SK-N-SH (cell line): ENCODE measurements at regions not wholly inside any gene's neighbourhood (a gene's known extent, or its start where the extent isn't known, plus 50 kb on each side); places are given as distances from the start of the nearest gene placed in this dataset.

ENCODE experiments used
- CTCF ChIA-PET: fragments of 300-600, 350-600 bp; formaldehyde crosslinking; extraction: SDS; loops from one replicate; lab custom pipeline; 2021; lab: Yijun Ruan, JAX
- POLR2A ChIA-PET: fragments of 350-600 bp; sonication (Branson Sonifier 250); formaldehyde crosslinking; extraction: SDS; loops from one replicate; lab custom pipeline; 2020; ENCODE audit warnings: antibody characterized with exemption, inconsistent platforms; lab: Yijun Ruan, JAX
- DNase-seq: peaks from one replicate; pipeline ENCODE4 v3.0.0; 2012
- H2AFZ ChIP-seq: fragments of 200-600 bp; sonication (generic); 2 replicates; pipeline ENCODE4 v1.8.1; 2016; ENCODE audit warnings: antibody characterized with exemption, mild to moderate bottlenecking, low read depth
- H3F3A ChIP-seq: fragments of 200-600 bp; sonication (generic); replicated peaks from 2 replicates; pipeline ENCODE3; 2016; ENCODE audit warnings: antibody characterized with exemption, mild to moderate bottlenecking; ENCODE audit not compliant: insufficient read depth
- H3K27ac ChIP-seq, 2 experiments: fragments of 200-500 bp in 1 of 2; fragments of 200-600 bp in 1 of 2; sonication (Bioruptor generic) in 1 of 2; sonication (generic), shearing (Covaris generic) in 1 of 2; 2 replicates each; pipeline versions ENCODE4 v1.5.1 to v1.6.1; 2014 to 2016; ENCODE audit warnings: low read depth in 2 of 2, inconsistent platforms in 1 of 2, low read length in 1 of 2, mild to moderate bottlenecking in 1 of 2, mixed read lengths in 1 of 2
- H3K27me3 ChIP-seq: fragments of 200-600 bp; sonication (generic), shearing (Covaris generic); 2 replicates; pipeline ENCODE4 v1.6.1; 2016; ENCODE audit warnings: mixed run types; ENCODE audit not compliant: insufficient read depth
- H3K36me3 ChIP-seq, 2 experiments: fragments of 200-500 bp in 1 of 2; fragments of 200-600 bp in 1 of 2; sonication (Bioruptor generic) in 1 of 2; sonication (generic) in 1 of 2; replicated peaks in 1 of 2; 2 replicates each; pipeline versions ENCODE3 to v1.5.1; 2014 to 2016; ENCODE audit warnings: low read length in 1 of 2, mild to moderate bottlenecking in 1 of 2; ENCODE audit not compliant: insufficient read depth in 2 of 2, control insufficient read depth in 1 of 2
- H3K4me1 ChIP-seq, 2 experiments: fragments of 200-500 bp in 1 of 2; fragments of 200-600 bp in 1 of 2; sonication (Bioruptor generic) in 1 of 2; sonication (generic), shearing (Covaris generic) in 1 of 2; 2 replicates each; pipeline versions ENCODE4 v1.5.1 to v1.6.1; 2014 to 2016; ENCODE audit warnings: low read depth in 1 of 2, low read length in 1 of 2, mixed run types in 1 of 2; ENCODE audit not compliant: insufficient read depth in 2 of 2, control insufficient read depth in 1 of 2
- H3K4me2 ChIP-seq: fragments of 200-600 bp; sonication (generic), shearing (Covaris generic); 2 replicates; pipeline ENCODE4 v1.6.1; 2017; ENCODE audit warnings: mixed run types
- H3K4me3 ChIP-seq, 2 experiments: fragments of 200-500 bp in 1 of 2; fragments of 200-600 bp in 1 of 2; sonication (Bioruptor generic) in 1 of 2; sonication (generic), shearing (Covaris generic) in 1 of 2; 2 replicates each; pipeline versions ENCODE4 v1.5.1 to v1.8.1; 2014 to 2016; ENCODE audit warnings: low read depth in 2 of 2, inconsistent platforms in 1 of 2, low read length in 1 of 2, mild to moderate bottlenecking in 1 of 2, mixed read lengths in 1 of 2, moderate library complexity in 1 of 2
- H3K79me2 ChIP-seq: fragments of 200-600 bp; sonication (generic); 2 replicates; pipeline ENCODE4 v1.8.1; 2017; ENCODE audit warnings: mild to moderate bottlenecking; ENCODE audit not compliant: insufficient read depth
- H3K9ac ChIP-seq: fragments of 200-600 bp; sonication (generic); 2 replicates; pipeline ENCODE4 v1.6.1; 2017; ENCODE audit warnings: mixed run types
- H3K9me2 ChIP-seq: fragments of 200-600 bp; sonication (generic); 2 replicates; pipeline ENCODE4 v1.6.1; 2017; ENCODE audit warnings: mixed run types
- H3K9me3 ChIP-seq: fragments of 200-600 bp; sonication (generic); 2 replicates; pipeline ENCODE4 v1.6.1; 2017; ENCODE audit warnings: mixed run types, mild to moderate bottlenecking, moderate library complexity
- H4K20me1 ChIP-seq: fragments of 200-600 bp; sonication (generic); 2 replicates; pipeline ENCODE4 v1.6.1; 2017; ENCODE audit warnings: mild to moderate bottlenecking, mixed run types; ENCODE audit not compliant: insufficient read depth
- CTCF ChIP-seq: fragments of 200-600 bp; sonication (generic); IDR thresholded peaks from 2 replicates; pipeline ENCODE4 v1.6.1; 2017; ENCODE audit warnings: antibody characterized with exemption, mild to moderate bottlenecking, moderate library complexity
- FOSL2 ChIP-seq: IDR thresholded peaks from 2 replicates; pipeline ENCODE4 v1.4.0; 2012; ENCODE audit warnings: low read depth, mild to moderate bottlenecking, moderate library complexity, borderline replicate concordance
- FOXM1 ChIP-seq: IDR thresholded peaks from 2 replicates; pipeline ENCODE4 v1.4.0; 2012; ENCODE audit warnings: low read depth, mild to moderate bottlenecking
- GATA2 ChIP-seq: sonication (generic); formaldehyde crosslinking; IDR thresholded peaks from 2 replicates; pipeline ENCODE4 v1.5.0; 2020; ENCODE audit warnings: mild to moderate bottlenecking, missing genetic modification reagents
- IRF3 ChIP-seq: fragments of 150-350 bp; IDR thresholded peaks from 2 replicates; pipeline ENCODE4 v1.6.1; 2016; ENCODE audit warnings: mild to moderate bottlenecking, low read depth, low read length
- MEF2A ChIP-seq: IDR thresholded peaks from 2 replicates; pipeline ENCODE4 v1.4.0; 2012; ENCODE audit warnings: low read depth, borderline replicate concordance
- MXI1 ChIP-seq: IDR thresholded peaks from 2 replicates; pipeline ENCODE4 v1.6.1; 2012; ENCODE audit warnings: mild to moderate bottlenecking, low read depth, low read length, improper control_type of control experiment
- NFIC ChIP-seq: IDR thresholded peaks from 2 replicates; pipeline ENCODE4 v1.4.0; 2012; ENCODE audit warnings: borderline replicate concordance
- NRF1 ChIP-seq: IDR thresholded peaks from 2 replicates; pipeline ENCODE4 v1.6.1; 2012; ENCODE audit warnings: low read depth, mild to moderate bottlenecking, low read length
- POLR2AphosphoS5 ChIP-seq: IDR thresholded peaks from 2 replicates; pipeline ENCODE4 v1.6.1; 2012; ENCODE audit warnings: low read depth, low read length
- RCOR1 ChIP-seq: fragments of 150-350 bp; IDR thresholded peaks from 2 replicates; pipeline ENCODE4 v1.6.1; 2017; ENCODE audit warnings: antibody characterized with exemption, low read length
- RFX5 ChIP-seq: IDR thresholded peaks from 2 replicates; pipeline ENCODE4 v1.6.1; 2012; ENCODE audit warnings: mild to moderate bottlenecking, improper control_type of control experiment, low read length
- RXRA ChIP-seq: IDR thresholded peaks from 2 replicates; pipeline ENCODE4 v1.4.0; 2012; ENCODE audit warnings: low read depth, mild to moderate bottlenecking, borderline replicate concordance
- SMC3 ChIP-seq: IDR thresholded peaks from 2 replicates; pipeline ENCODE4 v1.6.1; 2012; ENCODE audit warnings: low read depth, low read length, improper control_type of control experiment
- TAF1 ChIP-seq: IDR thresholded peaks from 2 replicates; pipeline ENCODE4 v1.6.1; 2012; ENCODE audit warnings: low read depth, mild to moderate bottlenecking, low read length, moderate library complexity, borderline replicate concordance
- TEAD4 ChIP-seq: IDR thresholded peaks from 2 replicates; pipeline ENCODE4 v1.4.0; 2012; ENCODE audit warnings: mild to moderate bottlenecking, borderline replicate concordance; ENCODE audit not compliant: insufficient read depth
- YY1 ChIP-seq: IDR thresholded peaks from 2 replicates; pipeline ENCODE4 v1.4.0; 2012; ENCODE audit warnings: low read depth, mild to moderate bottlenecking
- WGBS: methylation state at CpG from one replicate; pipeline ENCODE4 v1.1.6; 2017; ENCODE audit warnings: low lambda C conversion rate; 5-methylcytosine and 5-hydroxymethylcytosine counted together
- TF ChIP-seq, protein P1 (sequence below): fragments of 150-350 bp; IDR thresholded peaks from 2 replicates; pipeline ENCODE4 v1.6.1; 2017; ENCODE audit warnings: antibody characterized with exemption, low read length, low read depth, borderline replicate concordance

- Histone ChIP-seq H3K79me2 (no peaks in the 10 kb centered on the region), H3K9me3 (no peaks in the 10 kb centered on the region), H2AFZ (no peak overlapping the region), H3K9me2 (no peaks in the 10 kb centered on the region), H3K36me3 (no peaks in the 10 kb centered on the region), H3K4me1 (peaks cover 0 to 31% of the 10 kb centered on the region in 2 experiments; a peak in 1 of 4 replicates), H3K9ac (no peak overlapping the region), H3F3A (no peaks in the 10 kb centered on the region), H4K20me1 (no peaks in the 10 kb centered on the region)
- POLR2A ChIA-PET, result no interaction called here
- DNase-seq, result peak; percentile 87
- 16% methylated on average over 28 of the region's 30 CpGs for WGBS
- TF ChIP-seq RCOR1 (0 out of 2 replicates have a peak, but pooled peaks have one; percentile 23), CTCF (no peak), YY1 (no peak), IRF3 (no peak), SMC3 (no peak), MXI1 (peak; percentile 42; the same call in 1 of the 2 replicates)
- TF ChIP-seq, all 33 proteins: peak for 2
- CTCF ChIA-PET, result interaction anchor here (1.4 kb wide), 1 partner anchor 12 kb away, joined by 3 read pairs; no protein-coding TSS in a partner anchor
- no peak overlapping the region for H3K4me2 ChIP-seq
- no peaks in the 10 kb centered on the region for H3K27me3 ChIP-seq
- H3K27ac ChIP-seq, result no peak overlapping the region
- H3K4me3 ChIP-seq, result no peak overlapping the region
These were observed 174.5 kb upstream of the PPP2R2D start for GRCh38 chr10:131726076-131726880.

DNA sequence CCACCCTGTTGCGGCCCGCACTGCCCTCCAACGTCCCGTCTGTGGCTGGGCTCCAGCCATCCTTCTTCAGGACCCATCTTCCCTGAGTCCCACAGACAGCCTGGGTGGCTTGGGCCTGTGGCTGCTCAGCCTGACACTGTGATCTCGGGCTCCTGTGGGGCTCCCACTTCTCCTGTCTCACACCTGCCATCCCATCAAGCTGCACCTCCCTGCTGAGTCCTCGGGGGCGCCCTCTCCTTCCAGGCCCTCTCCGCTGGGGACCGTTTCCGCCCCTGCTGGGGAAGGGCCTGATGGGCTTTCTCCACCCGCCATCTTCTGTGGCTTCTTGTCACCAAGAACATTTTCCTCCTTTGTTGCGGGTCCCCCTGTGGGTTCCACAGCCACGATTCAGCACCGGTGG, 173.8 kb upstream of the PPP2R2D start:
- H3K4me3 ChIP-seq, result no peak overlapping the region
- no peaks in the 10 kb centered on the region for H3K36me3 ChIP-seq
- no peaks in the 10 kb centered on the region for H3K27me3 ChIP-seq
- no peaks in the 10 kb centered on the region for H3F3A ChIP-seq
- peaks cover 0 to 31% of the 10 kb centered on the region in 2 experiments; a peak in 1 of 4 replicates for H3K4me1 ChIP-seq
- POLR2A ChIA-PET, result no interaction called here
- H4K20me1 ChIP-seq, result no peaks in the 10 kb centered on the region
- no peaks in the 10 kb centered on the region for H3K9me3 ChIP-seq
- peak; percentile 33 for DNase-seq
- TF ChIP-seq NFIC, result no peak
- TF ChIP-seq POLR2AphosphoS5, result no peak
- TF ChIP-seq TAF1, result no peak
- no peak for TF ChIP-seq GATA2 (CRISPR knock-in tag)
- TF ChIP-seq IRF3, result no peak
- no peak for TF ChIP-seq NRF1
- no peak for TF ChIP-seq MEF2A
- no peak for TF ChIP-seq RFX5
- TF ChIP-seq RXRA, result no peak
- no peak for TF ChIP-seq TEAD4
- no peak for TF ChIP-seq CTCF
- TF ChIP-seq FOXM1, result no peak
- no peak for TF ChIP-seq RCOR1
- TF ChIP-seq FOSL2, result no peak
- TF ChIP-seq, protein P1, sequence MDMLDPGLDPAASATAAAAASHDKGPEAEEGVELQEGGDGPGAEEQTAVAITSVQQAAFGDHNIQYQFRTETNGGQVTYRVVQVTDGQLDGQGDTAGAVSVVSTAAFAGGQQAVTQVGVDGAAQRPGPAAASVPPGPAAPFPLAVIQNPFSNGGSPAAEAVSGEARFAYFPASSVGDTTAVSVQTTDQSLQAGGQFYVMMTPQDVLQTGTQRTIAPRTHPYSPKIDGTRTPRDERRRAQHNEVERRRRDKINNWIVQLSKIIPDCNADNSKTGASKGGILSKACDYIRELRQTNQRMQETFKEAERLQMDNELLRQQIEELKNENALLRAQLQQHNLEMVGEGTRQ, result no peak
- no peak for TF ChIP-seq YY1
- TF ChIP-seq, all 33 proteins: peak for 0
- H3K9ac ChIP-seq, result no peak overlapping the region
- 54% methylated on average over 14 of the region's 14 CpGs for WGBS
- H3K27ac ChIP-seq, result no peak overlapping the region
- no peaks in the 10 kb centered on the region for H3K9me2 ChIP-seq
- H3K4me2 ChIP-seq, result no peak overlapping the region
- CTCF ChIA-PET, result interaction anchor here (0.7 to 1.4 kb wide), 3 partner anchors 12 to 575 kb away, joined by 3 read pairs; no protein-coding TSS in a partner anchor
- no peaks in the 10 kb centered on the region for H3K79me2 ChIP-seq
- no peak overlapping the region for H2AFZ ChIP-seq
